Lower lobe of right lung (tissue), 2 donors: ENCODE measurements at regions not wholly inside any gene's neighbourhood (a gene's known extent, or its start where the extent isn't known, plus 50 kb on each side); places are given as distances from the start of the nearest gene placed in this dataset.

Experiments used
- ATAC-seq, 2 donors: fragments of 200-7000 bp; cut with Tn5 transposase; one replicate each; pipeline ENCODE4 v1.9.1; 2020 to 2022; ENCODE audit warnings: mild to moderate bottlenecking in 2 of 2, moderate library complexity in 2 of 2
- DNase-seq: peaks from one replicate; pipeline ENCODE4 v3.0.0-alpha.2; 2020
- H3K27ac ChIP-seq: fragments of 200-600 bp; one replicate; pipeline ENCODE4 v1.8.0; 2022
- H3K27me3 ChIP-seq: fragments of 200-600 bp; one replicate; pipeline ENCODE4 v1.8.0; 2022; ENCODE audit warnings: low read depth
- H3K36me3 ChIP-seq: fragments of 200-600 bp; one replicate; pipeline ENCODE4 v1.8.0; 2022; ENCODE audit warnings: mild to moderate bottlenecking
- H3K4me1 ChIP-seq: fragments of 200-600 bp; one replicate; pipeline ENCODE4 v1.8.0; 2022
- H3K4me3 ChIP-seq: fragments of 200-600 bp; one replicate; pipeline ENCODE4 v1.8.0; 2022; ENCODE audit warnings: mild to moderate bottlenecking
- H3K9me3 ChIP-seq: fragments of 200-600 bp; one replicate; pipeline ENCODE4 v1.8.0; 2022
- CTCF ChIP-seq: fragments of 200-600 bp; IDR thresholded peaks from one replicate; pipeline ENCODE4 v1.8.0; 2022; ENCODE audit warnings: antibody characterized with exemption, mild to moderate bottlenecking
- intact Hi-C: fragments of 100-400 bp; cut with DNase I; formaldehyde crosslinking; loops from one replicate; pipeline ENCODE4 v1.11.0; 2022
- donor health status: DM: no; HTN: yes; CAD: no; lungs with severe emphysema.

DNA sequence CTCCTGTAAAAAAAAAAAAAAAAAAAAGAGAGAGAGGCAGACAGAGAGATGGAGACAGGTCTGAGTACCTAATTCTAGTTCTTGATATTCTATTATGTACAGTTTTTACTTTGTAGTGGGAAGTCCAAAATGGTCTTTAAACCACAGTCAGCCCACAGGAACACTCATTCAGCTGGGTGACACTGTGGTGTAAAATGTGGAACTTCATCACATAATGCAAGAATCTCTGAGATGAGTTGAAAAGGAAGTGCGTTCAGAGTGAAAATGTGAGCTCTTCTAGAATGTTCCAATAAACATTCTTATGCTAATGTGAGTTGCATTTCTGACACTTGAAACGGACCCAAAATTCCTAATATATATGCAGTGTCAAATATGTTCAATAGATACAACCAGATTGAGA, 972.1 kb downstream of the CDH11 start:
- TF ChIP-seq CTCF, result no peak
- no peaks in the 10 kb centered on the region for H3K4me1 ChIP-seq
- H3K36me3 ChIP-seq, result no peaks in the 10 kb centered on the region
- ATAC-seq (no peak), DNase-seq (no peak)
- no peak overlapping the region for H3K27ac ChIP-seq
- H3K27me3 ChIP-seq, result no peaks in the 10 kb centered on the region
- H3K4me3 ChIP-seq, result no peak overlapping the region
- no peaks in the 10 kb centered on the region for H3K9me3 ChIP-seq
- intact Hi-C loops, result no loop called here

DNA sequence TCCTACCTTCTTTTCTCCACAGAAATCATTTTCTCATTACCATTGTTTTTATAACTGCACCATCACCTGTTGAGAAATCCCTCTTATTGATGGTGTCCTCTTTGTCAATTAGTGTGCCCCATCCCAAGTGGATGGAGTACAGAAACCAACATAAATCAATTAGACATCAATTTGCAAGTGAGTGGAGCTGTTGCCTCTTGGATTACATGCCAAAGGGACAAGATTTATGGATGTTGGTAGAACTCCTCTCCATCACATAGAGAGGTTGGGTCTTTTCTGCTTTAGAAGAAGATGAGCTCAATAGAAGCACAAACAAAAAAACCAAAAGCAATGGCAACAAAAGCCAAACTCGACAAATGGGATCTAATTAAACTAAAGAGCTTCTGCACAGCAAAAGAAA, 973.5 kb downstream of the CDH11 start:
- H3K4me1 ChIP-seq, result no peaks in the 10 kb centered on the region
- intact Hi-C loops, result no loop called here
- DNase-seq (no peak), ATAC-seq (no peak)
- H3K4me3 ChIP-seq, result no peak overlapping the region
- no peaks in the 10 kb centered on the region for H3K9me3 ChIP-seq
- no peaks in the 10 kb centered on the region for H3K27me3 ChIP-seq
- no peaks in the 10 kb centered on the region for H3K36me3 ChIP-seq
- no peak for TF ChIP-seq CTCF
- no peak overlapping the region for H3K27ac ChIP-seq

DNA sequence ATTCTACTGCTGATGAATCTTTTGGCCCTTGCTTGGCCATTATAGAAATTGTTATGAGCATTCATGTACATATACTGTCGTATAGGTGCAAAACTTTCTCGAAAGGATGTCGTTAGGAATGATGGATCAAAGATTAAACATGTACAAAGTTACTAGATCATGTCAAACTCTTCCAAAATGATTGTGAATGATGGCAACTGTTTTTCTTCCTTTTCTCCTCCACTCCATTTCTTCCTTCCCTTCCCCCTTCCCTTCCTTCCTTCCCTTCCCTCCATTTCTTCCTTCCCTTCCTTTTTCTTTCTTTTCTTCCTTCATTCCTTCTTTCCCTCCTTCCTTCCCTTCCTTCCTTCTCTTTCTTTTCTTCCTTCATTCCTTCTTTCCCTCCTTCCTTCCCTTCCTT, 973.9 kb downstream of the CDH11 start:
- TF ChIP-seq CTCF, result no peak
- ATAC-seq (no peak), DNase-seq (no peak)
- intact Hi-C loops, result no loop called here
- Histone ChIP-seq H3K27ac (no peak overlapping the region), H3K36me3 (no peaks in the 10 kb centered on the region), H3K9me3 (no peaks in the 10 kb centered on the region), H3K27me3 (no peaks in the 10 kb centered on the region), H3K4me1 (no peaks in the 10 kb centered on the region), H3K4me3 (no peak overlapping the region)

DNA sequence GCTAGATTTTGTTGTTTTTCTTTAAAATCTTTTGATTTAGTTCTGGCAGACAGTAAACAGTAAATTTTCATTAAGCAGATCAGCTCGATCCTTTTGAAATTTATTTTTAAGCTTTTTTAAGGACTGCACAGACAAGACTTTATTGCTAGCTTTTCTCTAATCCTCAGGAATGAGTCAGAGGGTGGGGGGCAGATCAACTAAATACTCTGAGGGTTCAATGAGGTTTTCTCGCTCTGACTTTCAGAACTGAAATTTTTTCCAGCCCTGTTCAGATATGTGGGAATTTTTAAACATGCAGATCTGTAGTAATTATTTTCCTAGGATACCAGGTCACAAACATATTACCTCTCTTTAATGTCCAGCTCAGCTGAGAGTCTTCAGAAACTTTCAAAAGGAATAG, 977.2 kb downstream of the CDH11 start:
- Histone ChIP-seq H3K9me3 (no peaks in the 10 kb centered on the region), H3K36me3 (no peaks in the 10 kb centered on the region), H3K27ac (no peak overlapping the region), H3K27me3 (no peaks in the 10 kb centered on the region), H3K4me3 (no peak overlapping the region), H3K4me1 (no peaks in the 10 kb centered on the region)
- intact Hi-C loops, result no loop called here
- no peak for ATAC-seq
- no peak for DNase-seq
- TF ChIP-seq CTCF, result no peak

DNA sequence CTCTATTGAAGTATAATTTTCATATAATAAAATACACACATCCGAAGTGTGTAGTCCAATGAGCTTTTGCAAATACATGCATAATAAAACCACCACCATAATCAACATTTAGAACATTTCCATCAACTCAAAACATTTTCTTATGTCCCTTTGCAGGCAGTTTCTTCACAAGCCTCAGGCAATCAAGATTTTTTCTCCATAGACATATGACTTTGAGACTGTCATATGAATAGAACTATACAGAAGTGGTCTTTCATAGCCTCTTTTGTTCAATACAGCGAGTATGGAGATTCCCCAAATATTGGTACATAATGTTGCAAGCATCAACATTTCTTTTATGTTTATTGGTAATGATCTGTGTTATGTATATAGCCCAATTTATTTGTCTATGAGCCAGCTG, 983.2 kb downstream of the CDH11 start:
- no peak for DNase-seq
- intact Hi-C loops, result no loop called here
- H3K36me3 ChIP-seq, result no peaks in the 10 kb centered on the region
- H3K4me3 ChIP-seq, result no peak overlapping the region
- H3K9me3 ChIP-seq, result no peaks in the 10 kb centered on the region
- no peaks in the 10 kb centered on the region for H3K4me1 ChIP-seq
- ATAC-seq, result no peak
- H3K27me3 ChIP-seq, result no peaks in the 10 kb centered on the region
- no peak for TF ChIP-seq CTCF
- H3K27ac ChIP-seq, result no peak overlapping the region

GRCh38 chr16:64138006-64138405, 983.9 kb downstream of the CDH11 start:
- DNase-seq, result no peak
- TF ChIP-seq CTCF, result no peak
- Histone ChIP-seq H3K4me3 (no peak overlapping the region), H3K27me3 (no peaks in the 10 kb centered on the region), H3K36me3 (no peaks in the 10 kb centered on the region), H3K27ac (no peak overlapping the region), H3K4me1 (no peaks in the 10 kb centered on the region), H3K9me3 (no peaks in the 10 kb centered on the region)
- intact Hi-C loops, result no loop called here
- ATAC-seq, result no peak
